OCI-LY1 (cell line): ENCODE measurements at regions not wholly inside any gene's neighbourhood (a gene's known extent, or its start where the extent isn't known, plus 50 kb on each side); places are given as distances from the start of the nearest gene placed in this dataset.

Source experiments
- CTCF ChIP-seq: fragments of 200-600 bp; sonication (generic), shearing (Covaris generic); IDR thresholded peaks from 2 replicates; pipeline ENCODE4 v1.5.1; 2017; ENCODE audit warnings: mild to moderate bottlenecking, antibody characterized with exemption, low read length, moderate library complexity, mixed read lengths
- EZH2 ChIP-seq: fragments of 200-600 bp; sonication (generic), shearing (Covaris generic); IDR thresholded peaks from 2 replicates; pipeline ENCODE4 v1.8.0; 2017; ENCODE audit warnings: borderline replicate concordance, mixed run types, mild to moderate bottlenecking, antibody characterized with exemption, low read length, moderate library complexity, mixed read lengths

GRCh38 chr3:26347150-26347549, 275.4 kb upstream of the LRRC3B start:
- TF ChIP-seq CTCF, result no peak
- TF ChIP-seq EZH2, result no peak
